Fibroblast of lung (primary cell): ENCODE measurements at regions not wholly inside any gene's neighbourhood (a gene's known extent, or its start where the extent isn't known, plus 50 kb on each side); places are given as distances from the start of the nearest gene placed in this dataset.

ENCODE experiments used
- EZH2 ChIP-seq: IDR thresholded peaks from 2 replicates; pipeline ENCODE4 v1.5.1; 2012; ENCODE audit warnings: low read length, control low read depth, mild to moderate bottlenecking; ENCODE audit errors: missing control alignments
- TF ChIP-seq, protein P1 (sequence below), 2 donors: IDR thresholded peaks in 1 of 2; conservative IDR thresholded peaks in 1 of 2; 1 replicate in 1 of 2; 2 replicates in 1 of 2; pipeline ENCODE4 v1.5.1; 2011 to 2012; ENCODE audit warnings: low read length in 2 of 2, control low read depth in 1 of 2, inconsistent platforms in 1 of 2, low read depth in 1 of 2, mild to moderate bottlenecking in 1 of 2

DNA sequence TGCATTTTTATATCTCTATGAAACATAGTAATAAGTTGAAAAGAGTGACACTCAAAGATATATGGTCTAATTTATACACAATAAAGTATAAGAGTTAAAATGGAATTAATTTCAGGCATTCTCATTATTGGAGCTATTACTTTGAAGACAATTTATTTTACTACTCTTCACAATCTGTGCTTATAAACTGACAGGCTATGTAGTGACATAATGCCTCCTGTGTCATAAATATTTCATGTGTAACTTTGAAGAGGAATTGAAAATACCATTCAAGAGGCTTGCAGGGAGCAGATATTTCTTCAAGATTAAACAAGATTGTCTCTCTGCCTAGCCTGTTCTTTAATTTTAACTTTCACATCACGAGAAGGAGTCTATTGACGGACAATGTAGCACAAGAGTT is 1881.5 kb upstream of the PCDH20 start:
- TF ChIP-seq, protein P1, sequence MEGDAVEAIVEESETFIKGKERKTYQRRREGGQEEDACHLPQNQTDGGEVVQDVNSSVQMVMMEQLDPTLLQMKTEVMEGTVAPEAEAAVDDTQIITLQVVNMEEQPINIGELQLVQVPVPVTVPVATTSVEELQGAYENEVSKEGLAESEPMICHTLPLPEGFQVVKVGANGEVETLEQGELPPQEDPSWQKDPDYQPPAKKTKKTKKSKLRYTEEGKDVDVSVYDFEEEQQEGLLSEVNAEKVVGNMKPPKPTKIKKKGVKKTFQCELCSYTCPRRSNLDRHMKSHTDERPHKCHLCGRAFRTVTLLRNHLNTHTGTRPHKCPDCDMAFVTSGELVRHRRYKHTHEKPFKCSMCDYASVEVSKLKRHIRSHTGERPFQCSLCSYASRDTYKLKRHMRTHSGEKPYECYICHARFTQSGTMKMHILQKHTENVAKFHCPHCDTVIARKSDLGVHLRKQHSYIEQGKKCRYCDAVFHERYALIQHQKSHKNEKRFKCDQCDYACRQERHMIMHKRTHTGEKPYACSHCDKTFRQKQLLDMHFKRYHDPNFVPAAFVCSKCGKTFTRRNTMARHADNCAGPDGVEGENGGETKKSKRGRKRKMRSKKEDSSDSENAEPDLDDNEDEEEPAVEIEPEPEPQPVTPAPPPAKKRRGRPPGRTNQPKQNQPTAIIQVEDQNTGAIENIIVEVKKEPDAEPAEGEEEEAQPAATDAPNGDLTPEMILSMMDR (conservative IDR thresholded peaks at IDR 0.05 in 1 of 2, IDR thresholded peaks at IDR 0.05 in 1 of 2; ENCODE audit: low read depth in 1 of 2, low read length in 2 of 2): no peak
- no peak for TF ChIP-seq EZH2
